ENCODE measurements at regions not wholly inside any gene's neighbourhood (a gene's known extent, or its start where the extent isn't known, plus 50 kb on each side); places are given as distances from the start of the nearest gene placed in this dataset.

GRCh38 chr5:8209500-8209899 is 340.6 kb downstream of the MTRR start:
- Histone ChIP-seq H3K27me3 (replicated peaks in 1 of 4; ENCODE audit: control insufficient read depth in 3 of 4, extremely low read depth in 1 of 4, insufficient read depth in 3 of 4, low read length in 3 of 4) (no peaks in the 10 kb centered on the region), H3K27ac (ENCODE audit: low read depth, low read length) (no peak overlapping the region), H3K36me3 (ENCODE audit: control insufficient read depth in 2 of 4, insufficient read depth in 4 of 4, low read length in 3 of 4) (no peaks in the 10 kb centered on the region; a peak in 1 of 8 replicates), H3K56ac (replicated peaks; ENCODE audit: insufficient read length, low read depth, low read length) (no peak overlapping the region), H2BK20ac (ENCODE audit: low read length) (no peak overlapping the region), H3K4ac (replicated peaks; ENCODE audit: insufficient read length, low read depth, low read length) (no peak overlapping the region), H2BK12ac (ENCODE audit: low read depth, low read length) (no peak overlapping the region), H2AFZ (ENCODE audit: low read length) (0 out of 2 replicates have a peak overlapping the region, but pooled peaks have one; percentile 5), H2AK5ac (ENCODE audit: low read depth, low read length) (no peak overlapping the region), H4K8ac (ENCODE audit: extremely low read depth, insufficient read depth, low read length) (no peak overlapping the region), H3K23me2 (ENCODE audit: low read depth, low read length) (peaks cover 10% of the 10 kb centered on the region; the same call in 1 of the 2 replicates), H4K20me1 (replicated peaks in 1 of 2; ENCODE audit: control insufficient read depth in 1 of 2, insufficient read depth in 2 of 2, low read length in 2 of 2) (peaks cover 0 to 9% of the 10 kb centered on the region in 2 experiments), H3K14ac (ENCODE audit: insufficient read length) (no peak overlapping the region), H3K9me3 (ENCODE audit: insufficient read depth in 2 of 2, low read depth in 1 of 2, low read length in 1 of 2) (peaks cover 0 to 2% of the 10 kb centered on the region in 2 experiments; a peak in 1 of 4 replicates), H3K9ac (replicated peaks in 1 of 4; ENCODE audit: extremely low read depth in 1 of 4, low read depth in 3 of 4, low read length in 3 of 4) (no peak overlapping the region), H2BK5ac (ENCODE audit: low read depth, low read length) (no peak overlapping the region), H4K91ac (replicated peaks; ENCODE audit: insufficient read length, low read length) (no peak overlapping the region), H3K4me3 (ENCODE audit: extremely low read depth in 1 of 4, insufficient read depth in 2 of 4, low read depth in 3 of 4, low read length in 4 of 4) (no peak overlapping the region), H3K18ac (ENCODE audit: extremely low read depth, low read length) (no peak overlapping the region), H2BK120ac (replicated peaks; ENCODE audit: low read depth, low read length) (no peak overlapping the region), H3K4me1 (replicated peaks in 1 of 4; ENCODE audit: control insufficient read depth in 3 of 4, insufficient read depth in 4 of 4, low read length in 3 of 4) (no peaks in the 10 kb centered on the region), H3K23ac (ENCODE audit: insufficient read length) (no peak overlapping the region), H4K5ac (ENCODE audit: insufficient read length, low read depth, low read length) (no peak overlapping the region), H3K79me1 (ENCODE audit: low read depth, low read length) (no peaks in the 10 kb centered on the region), H3K79me2 (ENCODE audit: control insufficient read depth in 1 of 2, insufficient read depth in 2 of 2, low read length in 2 of 2) (no peaks in the 10 kb centered on the region), H2BK15ac (ENCODE audit: low read length) (no peak overlapping the region), H3K4me2 (ENCODE audit: insufficient read depth in 1 of 2, low read depth in 2 of 2, low read length in 2 of 2) (no peak overlapping the region)
- POLR2A ChIA-PET (ENCODE audit: partially characterized antibody) = no interaction called here
- 80% methylated on average over 5 of the region's 5 CpGs; no CpG with 5 or more reads in 1 of the 2 experiments for WGBS, 2 experiments (ENCODE audit: extremely low coverage in 1 of 2, insufficient coverage in 1 of 2, insufficient read length in 1 of 2, insufficient replicate concordance in 2 of 2, low coverage in 1 of 2, low lambda C conversion rate in 2 of 2, missing lambda C conversion rate in 1 of 2)
- FAIRE-seq = no peak
- DNase-seq (ENCODE audit: low read depth in 1 of 2, low spot score in 2 of 2) = no peak
- CTCF ChIA-PET (ENCODE audit: partially characterized antibody) = no interaction called here
- TF ChIP-seq MAFK (IDR thresholded peaks at IDR 0.05; ENCODE audit: low read depth, low read length) (no peak), SP2 (IDR thresholded peaks at IDR 0.05; ENCODE audit: low read length) (no peak), RBBP5 (IDR thresholded peaks at IDR 0.05; ENCODE audit: borderline replicate concordance, low read depth, low read length) (no peak), CTBP2 (IDR thresholded peaks at IDR 0.05; ENCODE audit: borderline replicate concordance, insufficient read depth, insufficient read length, low read length) (no peak), SIN3A (conservative IDR thresholded peaks at IDR 0.05 in 1 of 2, IDR thresholded peaks at IDR 0.05 in 1 of 2; ENCODE audit: low read depth in 1 of 2, low read length in 2 of 2) (no peak)

All from H1 (cell line).